ENCODE measurements at regions not wholly inside any gene's neighbourhood (a gene's known extent, or its start where the extent isn't known, plus 50 kb on each side); places are given as distances from the start of the nearest gene placed in this dataset.

GRCh38 chr12:76256321-76256720 is 91.9 kb downstream of the BBS10 start:
- no peak for TF ChIP-seq CTCF (IDR thresholded peaks at IDR 0.05)
- Histone ChIP-seq H3K4me1 (peaks cover 0 to 3% of the 10 kb centered on the region in 2 donors), H3K27me3 (no peaks in the 10 kb centered on the region), H3K4me3 (no peak overlapping the region), H3K9me3 (no peaks in the 10 kb centered on the region), H3K36me3 (no peaks in the 10 kb centered on the region), H3K27ac (no peak overlapping the region)
- intact Hi-C loops (cut with DNase I): no loop called here
- no peak for DNase-seq (ENCODE audit: low spot score in 2 of 2)

DNA sequence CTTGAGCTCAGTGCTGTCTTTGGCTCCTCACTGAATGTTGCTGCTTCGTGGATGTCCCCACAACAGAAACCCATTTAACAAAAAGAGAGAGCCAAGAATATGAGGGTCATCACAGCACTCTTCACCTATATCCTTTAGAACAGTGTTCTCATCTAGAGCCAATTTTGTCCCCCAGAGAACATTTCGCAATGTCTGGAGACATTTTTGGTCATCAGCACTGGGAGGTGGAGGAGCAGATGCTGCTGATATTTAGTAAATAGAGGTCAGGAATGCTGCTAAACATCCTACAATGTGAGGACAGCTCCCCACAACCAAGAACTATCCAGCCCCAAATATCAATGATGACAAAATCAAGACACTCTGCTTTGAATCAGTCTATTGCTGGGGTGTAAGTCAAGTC is 92.5 kb downstream of the BBS10 start:
- no peak overlapping the region for H3K27ac ChIP-seq
- TF ChIP-seq CTCF (IDR thresholded peaks at IDR 0.05): no peak
- no peaks in the 10 kb centered on the region for H3K36me3 ChIP-seq
- H3K9me3 ChIP-seq: no peaks in the 10 kb centered on the region
- DNase-seq (ENCODE audit: low spot score in 2 of 2): no peak
- no peak overlapping the region for H3K4me3 ChIP-seq
- intact Hi-C loops (cut with DNase I): no loop called here
- H3K27me3 ChIP-seq: no peaks in the 10 kb centered on the region
- peaks cover 0 to 3% of the 10 kb centered on the region in 2 donors for H3K4me1 ChIP-seq

GRCh38 chr12:76255281-76255680 is 92.9 kb downstream of the BBS10 start:
- Histone ChIP-seq H3K36me3 (no peaks in the 10 kb centered on the region), H3K4me3 (no peak overlapping the region), H3K4me1 (peaks cover 0 to 3% of the 10 kb centered on the region in 2 donors), H3K9me3 (no peaks in the 10 kb centered on the region), H3K27ac (no peak overlapping the region), H3K27me3 (no peaks in the 10 kb centered on the region)
- TF ChIP-seq CTCF (IDR thresholded peaks at IDR 0.05): no peak
- intact Hi-C loops (cut with DNase I): no loop called here
- no peak for DNase-seq (ENCODE audit: low spot score in 2 of 2)

- no peak for TF ChIP-seq CTCF (IDR thresholded peaks at IDR 0.05)
- no peak for DNase-seq (ENCODE audit: low spot score in 2 of 2)
- Histone ChIP-seq H3K9me3 (no peaks in the 10 kb centered on the region), H3K27ac (no peak overlapping the region), H3K4me1 (no peaks in the 10 kb centered on the region), H3K36me3 (no peaks in the 10 kb centered on the region), H3K27me3 (no peaks in the 10 kb centered on the region), H3K4me3 (no peak overlapping the region)
- intact Hi-C loops (cut with DNase I): no loop called here
Measured at GRCh38 chr12:76252031-76252430, 96.2 kb downstream of the BBS10 start.

GRCh38 chr12:76250256-76250655 is 98.0 kb downstream of the BBS10 start:
- no peak overlapping the region for H3K4me3 ChIP-seq
- TF ChIP-seq CTCF (IDR thresholded peaks at IDR 0.05): no peak
- no peaks in the 10 kb centered on the region for H3K9me3 ChIP-seq
- no peaks in the 10 kb centered on the region for H3K36me3 ChIP-seq
- intact Hi-C loops (cut with DNase I): no loop called here
- no peak overlapping the region for H3K27ac ChIP-seq
- no peaks in the 10 kb centered on the region for H3K4me1 ChIP-seq
- H3K27me3 ChIP-seq: no peaks in the 10 kb centered on the region
- DNase-seq (ENCODE audit: low spot score in 2 of 2): no peak

GRCh38 chr12:76249501-76249900 is 98.7 kb downstream of the BBS10 start:
- DNase-seq (ENCODE audit: low spot score in 2 of 2): no peak
- H3K27me3 ChIP-seq: no peaks in the 10 kb centered on the region
- H3K4me1 ChIP-seq: no peaks in the 10 kb centered on the region
- TF ChIP-seq CTCF (IDR thresholded peaks at IDR 0.05): no peak
- H3K4me3 ChIP-seq: no peak overlapping the region
- intact Hi-C loops (cut with DNase I): no loop called here
- no peaks in the 10 kb centered on the region for H3K9me3 ChIP-seq
- H3K36me3 ChIP-seq: no peaks in the 10 kb centered on the region
- no peak overlapping the region for H3K27ac ChIP-seq
